ENCODE measurements at regions not wholly inside any gene's neighbourhood (a gene's known extent, or its start where the extent isn't known, plus 50 kb on each side); places are given as distances from the start of the nearest gene placed in this dataset.

- WGBS, 5 donors = 42 to 81% (median 50%) methylated on average over 8 of the region's 8 CpGs
- Histone ChIP-seq H3K36me3 (no peaks in the 10 kb centered on the region), H3K4me3 (no peak overlapping the region), H3K27ac (no peak overlapping the region), H3K4me1 (no peaks in the 10 kb centered on the region), H3K9me3 (no peaks in the 10 kb centered on the region), H3K27me3 (no peaks in the 10 kb centered on the region)
- DNase-seq = no peak
- TF ChIP-seq CTCF (IDR thresholded peaks at IDR 0.05) (no peak), POLR2A (IDR thresholded peaks at IDR 0.05) (no peak), POLR2AphosphoS5 (IDR thresholded peaks at IDR 0.05) (no peak), EP300 (IDR thresholded peaks at IDR 0.05) (no peak)
- intact Hi-C loops (cut with DNase I; ENCODE audit: low total_unique reads) = no loop called here
These were observed 140.1 kb upstream of the ATP2B1 start for GRCh38 chr12:89848732-89849131.

GRCh38 chr12:89846473-89847055, 137.9 kb upstream of the ATP2B1 start:
- Histone ChIP-seq H3K27ac (no peak overlapping the region), H3K4me3 (no peak overlapping the region), H3K36me3 (no peaks in the 10 kb centered on the region), H3K4me1 (no peaks in the 10 kb centered on the region), H3K27me3 (no peaks in the 10 kb centered on the region), H3K9me3 (no peaks in the 10 kb centered on the region)
- WGBS, 5 donors = 90 to 94% (median 91%) methylated on average over 2 of the region's 2 CpGs
- intact Hi-C loops (cut with DNase I; ENCODE audit: low total_unique reads) = no loop called here
- TF ChIP-seq EP300 (IDR thresholded peaks at IDR 0.05) (no peak), POLR2AphosphoS5 (IDR thresholded peaks at IDR 0.05) (no peak), POLR2A (IDR thresholded peaks at IDR 0.05) (no peak), CTCF (IDR thresholded peaks at IDR 0.05) (no peak)
- no peak for DNase-seq

GRCh38 chr12:89845767-89846166, 137.1 kb upstream of the ATP2B1 start:
- Histone ChIP-seq H3K9me3 (no peaks in the 10 kb centered on the region), H3K27me3 (no peaks in the 10 kb centered on the region), H3K27ac (no peak overlapping the region), H3K4me1 (no peaks in the 10 kb centered on the region), H3K4me3 (no peak overlapping the region), H3K36me3 (no peaks in the 10 kb centered on the region)
- no peak for DNase-seq
- TF ChIP-seq POLR2AphosphoS5 (IDR thresholded peaks at IDR 0.05) (no peak), POLR2A (IDR thresholded peaks at IDR 0.05) (no peak), CTCF (IDR thresholded peaks at IDR 0.05) (no peak), EP300 (IDR thresholded peaks at IDR 0.05) (no peak)
- intact Hi-C loops (cut with DNase I; ENCODE audit: low total_unique reads) = no loop called here
- WGBS, 5 donors = 87 to 90% (median 87%) methylated on average over 1 of the region's 1 CpG

GRCh38 chr12:89845366-89845765, 136.7 kb upstream of the ATP2B1 start:
- no peaks in the 10 kb centered on the region for H3K27me3 ChIP-seq
- H3K27ac ChIP-seq = no peak overlapping the region
- WGBS, 5 donors = 80 to 88% (median 84%) methylated on average over 3 of the region's 3 CpGs
- H3K9me3 ChIP-seq = no peaks in the 10 kb centered on the region
- no peaks in the 10 kb centered on the region for H3K4me1 ChIP-seq
- intact Hi-C loops (cut with DNase I; ENCODE audit: low total_unique reads) = no loop called here
- H3K4me3 ChIP-seq = no peak overlapping the region
- H3K36me3 ChIP-seq = no peaks in the 10 kb centered on the region
- no peak for DNase-seq
- TF ChIP-seq EP300 (IDR thresholded peaks at IDR 0.05) = no peak
- no peak for TF ChIP-seq POLR2AphosphoS5 (IDR thresholded peaks at IDR 0.05)

- Histone ChIP-seq H3K27me3 (no peaks in the 10 kb centered on the region), H3K27ac (no peak overlapping the region), H3K36me3 (no peaks in the 10 kb centered on the region), H3K9me3 (no peaks in the 10 kb centered on the region), H3K4me1 (no peaks in the 10 kb centered on the region), H3K4me3 (no peak overlapping the region)
- WGBS, 5 donors = 88 to 97% (median 91%) methylated on average over 1 of the region's 1 CpG
- intact Hi-C loops (cut with DNase I; ENCODE audit: low total_unique reads) = no loop called here
- DNase-seq = no peak
- TF ChIP-seq CTCF (IDR thresholded peaks at IDR 0.05) = no peak
These were observed 135.9 kb upstream of the ATP2B1 start for GRCh38 chr12:89844539-89844938.

Data from stomach (tissue), 8 donors.